HUES6 (cell line): ENCODE measurements at regions not wholly inside any gene's neighbourhood (a gene's known extent, or its start where the extent isn't known, plus 50 kb on each side); places are given as distances from the start of the nearest gene placed in this dataset.

Experiments used
- H3K27ac ChIP-seq: 2 replicates; pipeline ENCODE4 v1.7.0; 2013; ENCODE audit warnings: low read depth, mild to moderate bottlenecking, low read length, inconsistent platforms
- H3K27me3 ChIP-seq: 2 replicates; pipeline ENCODE4 v1.6.1; 2013; ENCODE audit warnings: low read length; ENCODE audit not compliant: control insufficient read depth, insufficient read depth
- H3K36me3 ChIP-seq: 2 replicates; pipeline ENCODE4 v1.6.1; 2013; ENCODE audit warnings: low read length; ENCODE audit not compliant: control insufficient read depth, insufficient read depth
- H3K4me1 ChIP-seq: 2 replicates; pipeline ENCODE4 v1.6.1; 2013; ENCODE audit warnings: low read length; ENCODE audit not compliant: control insufficient read depth, insufficient read depth
- H3K4me3 ChIP-seq: 2 replicates; pipeline ENCODE4 v1.5.1; 2013; ENCODE audit warnings: low read depth, low read length
- H3K9ac ChIP-seq: one replicate; pipeline ENCODE4 v1.6.1; 2013; ENCODE audit warnings: mild to moderate bottlenecking, low read length
- H3K9me3 ChIP-seq: 2 replicates; pipeline ENCODE4 v1.6.1; 2013; ENCODE audit warnings: low read depth, low read length; ENCODE audit not compliant: control insufficient read depth, insufficient read depth

DNA sequence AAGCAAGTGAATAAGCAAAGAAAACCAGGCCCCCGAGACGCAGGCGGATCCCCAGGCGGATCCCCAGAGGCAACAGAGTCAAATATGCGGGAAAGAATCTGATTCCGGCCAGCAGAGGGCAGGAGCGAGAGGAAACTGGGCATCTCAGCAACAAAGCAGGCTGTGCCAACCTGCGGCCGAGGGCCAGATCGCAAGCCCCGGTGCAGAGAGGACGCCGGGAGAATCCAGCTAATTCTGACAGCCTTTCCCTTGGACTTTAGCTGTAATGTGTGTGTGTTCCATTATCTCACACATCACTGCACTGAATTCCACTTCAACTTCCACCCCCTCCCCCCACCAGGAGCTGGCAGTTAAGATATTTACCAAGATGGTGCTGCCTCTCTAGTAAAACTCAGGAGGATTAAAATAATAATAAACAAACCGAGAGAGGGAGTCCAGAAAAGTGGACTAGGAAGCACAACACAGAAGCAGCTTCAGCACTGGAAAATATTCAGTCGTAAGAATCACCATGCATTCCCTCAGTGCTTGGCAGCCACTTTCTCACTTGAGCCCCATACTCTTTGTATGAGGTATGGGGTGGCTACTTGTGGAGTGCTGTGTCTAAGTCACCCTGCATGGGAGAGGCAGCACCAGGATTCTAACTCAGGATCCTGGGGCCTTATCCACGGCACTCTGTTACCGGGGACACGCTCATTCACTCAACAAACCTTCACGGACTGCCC lies 66.2 kb upstream of the SNX9 start:
- H3K4me1 ChIP-seq = peaks cover 61% of the 10 kb centered on the region
- H3K9ac ChIP-seq = peak overlapping the region; percentile 55
- peaks cover 4% of the 10 kb centered on the region; the same call in 1 of the 2 replicates for H3K9me3 ChIP-seq
- no peaks in the 10 kb centered on the region for H3K36me3 ChIP-seq
- no peak overlapping the region; the same call in 1 of the 2 replicates for H3K27ac ChIP-seq
- no peak overlapping the region for H3K4me3 ChIP-seq
- no peaks in the 10 kb centered on the region for H3K27me3 ChIP-seq

- no peaks in the 10 kb centered on the region for H3K36me3 ChIP-seq
- no peak overlapping the region for H3K9ac ChIP-seq
- no peak overlapping the region for H3K27ac ChIP-seq
- H3K4me3 ChIP-seq = no peak overlapping the region
- H3K27me3 ChIP-seq = no peaks in the 10 kb centered on the region
- H3K4me1 ChIP-seq = peaks cover 60% of the 10 kb centered on the region
- peaks cover 4% of the 10 kb centered on the region; the same call in 1 of the 2 replicates for H3K9me3 ChIP-seq
These were observed 65.3 kb upstream of the SNX9 start for GRCh38 chr6:157757430-157758403.

- no peak overlapping the region for H3K4me3 ChIP-seq
- no peak overlapping the region for H3K9ac ChIP-seq
- H3K4me1 ChIP-seq = peaks cover 62% of the 10 kb centered on the region
- H3K27me3 ChIP-seq = no peaks in the 10 kb centered on the region
- H3K27ac ChIP-seq = no peak overlapping the region
- H3K9me3 ChIP-seq = peaks cover 4% of the 10 kb centered on the region; the same call in 1 of the 2 replicates
- no peaks in the 10 kb centered on the region for H3K36me3 ChIP-seq
These were observed 64.5 kb upstream of the SNX9 start for GRCh38 chr6:157758516-157759023.

- H3K27me3 ChIP-seq = no peaks in the 10 kb centered on the region
- H3K27ac ChIP-seq = no peak overlapping the region
- H3K9ac ChIP-seq = no peak overlapping the region
These were observed 64.0 kb upstream of the SNX9 start for GRCh38 chr6:157759028-157759427.

GRCh38 chr6:157760137-157760536 lies 62.9 kb upstream of the SNX9 start:
- no peak overlapping the region for H3K27ac ChIP-seq
- H3K4me1 ChIP-seq = peaks cover 64% of the 10 kb centered on the region
- no peaks in the 10 kb centered on the region for H3K9me3 ChIP-seq
- no peaks in the 10 kb centered on the region for H3K36me3 ChIP-seq
- no peaks in the 10 kb centered on the region for H3K27me3 ChIP-seq
- no peak overlapping the region for H3K4me3 ChIP-seq
- H3K9ac ChIP-seq = no peak overlapping the region

More at GRCh38 chr6:157759028-157759427, 64.0 kb upstream of the SNX9 start:
- H3K4me3 ChIP-seq = no peak overlapping the region
- peaks cover 4% of the 10 kb centered on the region; the same call in 1 of the 2 replicates for H3K9me3 ChIP-seq
- no peaks in the 10 kb centered on the region for H3K36me3 ChIP-seq
- peaks cover 63% of the 10 kb centered on the region for H3K4me1 ChIP-seq

- no peak overlapping the region for H3K4me3 ChIP-seq
- no peaks in the 10 kb centered on the region for H3K27me3 ChIP-seq
- no peaks in the 10 kb centered on the region for H3K9me3 ChIP-seq
- H3K9ac ChIP-seq = no peak overlapping the region
- no peaks in the 10 kb centered on the region for H3K36me3 ChIP-seq
- no peak overlapping the region for H3K27ac ChIP-seq
- peaks cover 58% of the 10 kb centered on the region for H3K4me1 ChIP-seq
These were observed 62.3 kb upstream of the SNX9 start for GRCh38 chr6:157760589-157761330.

DNA sequence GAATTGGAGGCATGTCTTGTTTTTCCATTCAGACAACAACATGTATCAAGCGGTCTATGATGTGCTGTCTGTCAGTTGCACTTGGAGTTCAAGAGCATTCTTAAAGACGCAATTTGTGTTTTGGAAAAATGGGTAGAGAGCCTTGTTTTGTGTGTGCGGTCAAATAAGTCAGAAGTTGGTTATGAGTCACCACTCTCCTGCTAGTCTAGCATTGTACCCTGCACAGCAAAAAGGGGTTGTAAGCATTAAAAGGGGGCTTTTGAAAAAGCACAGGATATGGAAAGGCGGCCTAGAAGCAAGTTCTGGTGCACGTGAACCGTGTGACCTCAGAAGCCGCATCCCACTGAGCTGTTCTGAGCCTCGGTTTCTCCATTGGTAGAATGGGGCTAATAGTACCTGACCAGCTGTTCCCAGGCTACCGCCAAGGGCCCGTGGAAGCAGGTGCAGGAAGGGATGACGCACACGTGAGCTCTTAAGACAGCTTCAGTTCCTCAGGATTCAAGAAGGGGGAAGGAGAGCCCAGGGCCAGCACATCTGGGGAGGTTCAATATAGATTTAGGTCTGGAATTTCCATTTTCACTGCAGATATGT lies 61.6 kb upstream of the SNX9 start:
- H3K4me1 ChIP-seq = peaks cover 51% of the 10 kb centered on the region
- H3K4me3 ChIP-seq = no peak overlapping the region
- H3K27ac ChIP-seq = peak overlapping the region; percentile 87; the same call in 1 of the 2 replicates
- H3K36me3 ChIP-seq = no peaks in the 10 kb centered on the region
- no peaks in the 10 kb centered on the region for H3K27me3 ChIP-seq
- no peaks in the 10 kb centered on the region for H3K9me3 ChIP-seq
- no peak overlapping the region for H3K9ac ChIP-seq

DNA sequence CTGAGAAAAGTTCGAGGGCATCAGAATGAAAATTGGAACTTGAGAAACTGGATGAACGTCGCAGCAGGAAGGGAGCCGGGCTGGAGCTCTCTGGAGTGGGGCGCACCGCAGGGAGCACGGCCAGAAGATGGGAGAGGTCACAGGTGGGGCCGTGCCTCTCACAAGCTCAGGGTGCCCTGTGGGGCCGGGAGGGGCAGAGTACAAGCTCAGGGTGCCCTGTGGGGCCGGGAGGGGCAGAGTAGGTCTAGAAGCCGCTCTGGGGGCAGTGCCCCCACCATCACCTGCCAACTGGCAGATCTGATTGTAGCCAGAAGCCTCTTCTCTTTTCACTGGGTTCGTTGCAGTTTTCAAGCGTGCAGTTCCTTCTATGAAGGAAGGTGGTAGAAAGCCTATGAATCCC lies 61.1 kb upstream of the SNX9 start:
- H3K36me3 ChIP-seq = no peaks in the 10 kb centered on the region
- H3K4me3 ChIP-seq = no peak overlapping the region
- H3K27ac ChIP-seq = peak overlapping the region; percentile 87; the same call in 1 of the 2 replicates
- no peak overlapping the region for H3K9ac ChIP-seq
- no peaks in the 10 kb centered on the region for H3K9me3 ChIP-seq
- H3K27me3 ChIP-seq = no peaks in the 10 kb centered on the region
- H3K4me1 ChIP-seq = peaks cover 47% of the 10 kb centered on the region

GRCh38 chr6:157762636-157763035 lies 60.4 kb upstream of the SNX9 start:
- H3K27me3 ChIP-seq = no peaks in the 10 kb centered on the region
- H3K36me3 ChIP-seq = no peaks in the 10 kb centered on the region
- H3K9ac ChIP-seq = peak overlapping the region; percentile 70
- H3K4me3 ChIP-seq = peak overlapping the region; percentile 8; the same call in 1 of the 2 replicates
- peak overlapping the region; percentile 87 for H3K27ac ChIP-seq
- H3K4me1 ChIP-seq = peaks cover 45% of the 10 kb centered on the region
- no peaks in the 10 kb centered on the region for H3K9me3 ChIP-seq
